GM23338 (cell line): ENCODE measurements at regions not wholly inside any gene's neighbourhood (a gene's known extent, or its start where the extent isn't known, plus 50 kb on each side); places are given as distances from the start of the nearest gene placed in this dataset.

Source experiments
- ATAC-seq: fragments of 200-7000 bp; cut with Tn5 transposase; 3 replicates; pipeline ENCODE4 v1.9.1; 2020
- DNase-seq: peaks from one replicate; pipeline ENCODE4 v3.0.0-alpha.2; 2015; ENCODE audit warnings: low spot score
- H2AFZ ChIP-seq: fragments of 200-600 bp; sonication (generic); 2 replicates; pipeline ENCODE4 v1.8.0; 2016; ENCODE audit warnings: antibody characterized with exemption, mild to moderate bottlenecking, moderate library complexity
- H3F3A ChIP-seq: fragments of 200-600 bp; sonication (generic); replicated peaks from 2 replicates; pipeline ENCODE4 v1.8.0; 2017; ENCODE audit warnings: antibody characterized with exemption, mixed run types, low read depth
- H3K27ac ChIP-seq: fragments of 200-600 bp; sonication (generic); 2 replicates; pipeline ENCODE4 v1.6.1; 2016; ENCODE audit warnings: low read depth
- H3K27me3 ChIP-seq: fragments of 200-600 bp; sonication (generic); 2 replicates; pipeline ENCODE4 v1.8.0; 2016; ENCODE audit warnings: mild to moderate bottlenecking, mixed run types, moderate library complexity; ENCODE audit not compliant: insufficient read depth
- H3K36me3 ChIP-seq: fragments of 200-600 bp; sonication (generic); 2 replicates; pipeline ENCODE4 v1.8.0; 2016; ENCODE audit warnings: mild to moderate bottlenecking; ENCODE audit not compliant: insufficient read depth
- H3K4me1 ChIP-seq: fragments of 200-600 bp; sonication (generic); 2 replicates; pipeline ENCODE4 v1.8.0; 2016; ENCODE audit warnings: mild to moderate bottlenecking, moderate library complexity; ENCODE audit not compliant: insufficient read depth
- H3K4me2 ChIP-seq: fragments of 200-600 bp; sonication (generic); 2 replicates; pipeline ENCODE4 v1.7.1; 2017; ENCODE audit warnings: mixed run types
- H3K4me3 ChIP-seq: fragments of 200-600 bp; sonication (generic); 2 replicates; pipeline ENCODE4 v1.6.1; 2016; ENCODE audit warnings: mixed run types
- H3K79me2 ChIP-seq: fragments of 200-600 bp; sonication (generic); replicated peaks from 2 replicates; pipeline ENCODE4 v1.8.0; 2017; ENCODE audit warnings: mild to moderate bottlenecking; ENCODE audit not compliant: insufficient read depth
- H3K9me2 ChIP-seq: fragments of 200-600 bp; sonication (generic); 2 replicates; pipeline ENCODE4 v1.8.0; 2017; ENCODE audit not compliant: insufficient read depth
- H4K20me1 ChIP-seq: fragments of 200-600 bp; sonication (generic); replicated peaks from 2 replicates; pipeline ENCODE4 v1.8.0; 2017; ENCODE audit warnings: mild to moderate bottlenecking; ENCODE audit not compliant: insufficient read depth
- H3K27ac Mint-ChIP-seq: 2 replicates; pipeline ENCODE4 v1.8.0; 2020; ENCODE audit warnings: inconsistent platforms, mild to moderate bottlenecking, moderate library complexity, mixed read lengths
- H3K27me3 Mint-ChIP-seq: 3 replicates; pipeline ENCODE4 v1.8.0; 2022; ENCODE audit warnings: low read depth, mild to moderate bottlenecking, moderate library complexity, mixed read lengths, inconsistent platforms; ENCODE audit not compliant: insufficient read depth, poor library complexity
- H3K36me3 Mint-ChIP-seq: 3 replicates; pipeline ENCODE4 v1.8.0; 2021; ENCODE audit warnings: low read depth, mild to moderate bottlenecking, inconsistent platforms, moderate library complexity, mixed read lengths
- H3K4me1 Mint-ChIP-seq: 3 replicates; pipeline ENCODE4 v1.8.0; 2020; ENCODE audit warnings: mild to moderate bottlenecking, inconsistent platforms, mixed read lengths
- H3K4me3 Mint-ChIP-seq: 3 replicates; pipeline ENCODE4 v1.8.0; 2021; ENCODE audit warnings: moderate library complexity, mild to moderate bottlenecking, inconsistent platforms, mixed read lengths
- H3K9me3 Mint-ChIP-seq: 3 replicates; pipeline ENCODE4 v1.8.0; 2020; ENCODE audit warnings: moderate library complexity, mild to moderate bottlenecking, inconsistent platforms, mixed read lengths
- CREB1 ChIP-seq: fragments of 250-450 bp; sonication (Bioruptor Pico); IDR thresholded peaks from 2 replicates; pipeline ENCODE4 v1.5.0; 2020; ENCODE audit warnings: low read depth, mild to moderate bottlenecking, moderate library complexity
- ETS1 ChIP-seq: IDR thresholded peaks from 2 replicates; pipeline ENCODE4 v1.6.1; 2016; ENCODE audit warnings: antibody characterized with exemption
- EZH2 ChIP-seq: fragments of 200-600 bp; sonication (generic); IDR thresholded peaks from one replicate; pipeline ENCODE4 v1.8.0; 2017; ENCODE audit warnings: antibody characterized with exemption, mild to moderate bottlenecking, low read depth; ENCODE audit not compliant: unreplicated experiment
- EZH2phosphoT487 ChIP-seq: fragments of 200-600 bp; sonication (generic); IDR thresholded peaks from one replicate; pipeline ENCODE4 v1.8.1; 2018; ENCODE audit warnings: antibody characterized with exemption; ENCODE audit not compliant: unreplicated experiment
- JUNB ChIP-seq: IDR thresholded peaks from one replicate; pipeline ENCODE4 v1.6.1; 2016; ENCODE audit warnings: antibody characterized with exemption; ENCODE audit not compliant: unreplicated experiment
- NANOG ChIP-seq: IDR thresholded peaks from 2 replicates; pipeline ENCODE4 v1.6.1; 2016; ENCODE audit warnings: antibody characterized with exemption, borderline replicate concordance
- POLR2AphosphoS5 ChIP-seq: IDR thresholded peaks from 2 replicates; pipeline ENCODE4 v1.6.1; 2016; ENCODE audit warnings: antibody characterized with exemption, low read depth
- STAT1 ChIP-seq: IDR thresholded peaks from one replicate; pipeline ENCODE4 v1.6.1; 2016; ENCODE audit warnings: antibody characterized with exemption; ENCODE audit not compliant: unreplicated experiment
- ZNF114 ChIP-seq: fragments of 250-450 bp; sonication (Bioruptor Pico); IDR thresholded peaks from 2 replicates; pipeline ENCODE4 v1.5.0; 2020; ENCODE audit warnings: mild to moderate bottlenecking, moderate library complexity
- ZNF331 ChIP-seq: fragments of 250-450 bp; sonication (Bioruptor Pico); IDR thresholded peaks from 2 replicates; pipeline ENCODE4 v1.5.0; 2020; ENCODE audit warnings: low read depth, mild to moderate bottlenecking, moderate library complexity
- ZNF462 ChIP-seq: fragments of 250-450 bp; sonication (Bioruptor Pico); IDR thresholded peaks from 2 replicates; pipeline ENCODE4 v1.5.0; 2020; ENCODE audit warnings: mild to moderate bottlenecking, moderate library complexity

- no peak for TF ChIP-seq ZNF462 (CRISPR knock-in tag)
- TF ChIP-seq NANOG, result no peak
- no peak for TF ChIP-seq ZNF114 (CRISPR knock-in tag)
- TF ChIP-seq CREB1, result no peak
- TF ChIP-seq ZNF331 (CRISPR knock-in tag), result no peak
- TF ChIP-seq ETS1, result no peak
Observed at GRCh38 chr5:164336276-164336675, 830.9 kb downstream of the MAT2B start (continued).

- no peak overlapping the region for H3K4me3 Mint-ChIP-seq
- H3K9me2 ChIP-seq, result no peaks in the 10 kb centered on the region
- TF ChIP-seq ETS1 (no peak), STAT1 (no peak), EZH2phosphoT487 (no peak), EZH2 (no peak), POLR2AphosphoS5 (no peak), JUNB (no peak), NANOG (no peak)
Observed at GRCh38 chr5:164336906-164337305, 831.5 kb downstream of the MAT2B start.

More at GRCh38 chr5:164336906-164337305, 831.5 kb downstream of the MAT2B start:
- Histone ChIP-seq H3K36me3 (no peaks in the 10 kb centered on the region), H2AFZ (no peak overlapping the region), H3K4me2 (no peak overlapping the region), H3K27ac (no peak overlapping the region), H3F3A (no peaks in the 10 kb centered on the region), H3K4me3 (no peak overlapping the region), H3K79me2 (no peaks in the 10 kb centered on the region), H3K27me3 (no peaks in the 10 kb centered on the region), H3K4me1 (no peaks in the 10 kb centered on the region), H4K20me1 (no peaks in the 10 kb centered on the region)
- H3K9me3 Mint-ChIP-seq, result no peaks in the 10 kb centered on the region
- no peak overlapping the region for H3K27ac Mint-ChIP-seq
- H3K4me1 Mint-ChIP-seq, result no peaks in the 10 kb centered on the region
- DNase-seq (no peak), ATAC-seq (no peak)
- H3K27me3 Mint-ChIP-seq, result no peaks in the 10 kb centered on the region
- H3K36me3 Mint-ChIP-seq, result no peaks in the 10 kb centered on the region
